Spinal cord (tissue), 9 donors: ENCODE measurements at regions not wholly inside any gene's neighbourhood (a gene's known extent, or its start where the extent isn't known, plus 50 kb on each side); places are given as distances from the start of the nearest gene placed in this dataset.

ENCODE experiments used
- DNase-seq, 6 donors: peaks; one replicate each; pipeline versions ENCODE4 v3.0.0 to v3.0.0-alpha.2; 2013 to 2015; ENCODE audit warnings: low spot score in 6 of 6, low read depth in 4 of 6
- H3K27ac ChIP-seq: one replicate; pipeline ENCODE4 v1.5.1; 2013; ENCODE audit warnings: low read depth, low read length, control low read depth
- H3K27me3 ChIP-seq: one replicate; pipeline ENCODE4 v1.6.1; 2013; ENCODE audit warnings: low read length; ENCODE audit not compliant: control insufficient read depth, insufficient read depth
- H3K36me3 ChIP-seq: one replicate; pipeline ENCODE4 v1.6.1; 2013; ENCODE audit warnings: low read length; ENCODE audit not compliant: control insufficient read depth, insufficient read depth
- H3K4me1 ChIP-seq: one replicate; pipeline ENCODE4 v1.6.1; 2013; ENCODE audit warnings: low read length; ENCODE audit not compliant: control insufficient read depth, insufficient read depth
- H3K4me3 ChIP-seq: one replicate; pipeline ENCODE4 v1.5.1; 2013; ENCODE audit warnings: low read depth, low read length, control low read depth
- H3K9me3 ChIP-seq: one replicate; pipeline ENCODE4 v1.6.1; 2013; ENCODE audit warnings: low read length; ENCODE audit not compliant: control insufficient read depth, insufficient read depth
- WGBS: methylation state at CpG from one replicate; pipeline ENCODE4 v1.1.5; 2013; ENCODE audit warnings: missing lambda C conversion rate; ENCODE audit not compliant: insufficient coverage; 5-methylcytosine and 5-hydroxymethylcytosine counted together
- donor health status: healthy.

DNA sequence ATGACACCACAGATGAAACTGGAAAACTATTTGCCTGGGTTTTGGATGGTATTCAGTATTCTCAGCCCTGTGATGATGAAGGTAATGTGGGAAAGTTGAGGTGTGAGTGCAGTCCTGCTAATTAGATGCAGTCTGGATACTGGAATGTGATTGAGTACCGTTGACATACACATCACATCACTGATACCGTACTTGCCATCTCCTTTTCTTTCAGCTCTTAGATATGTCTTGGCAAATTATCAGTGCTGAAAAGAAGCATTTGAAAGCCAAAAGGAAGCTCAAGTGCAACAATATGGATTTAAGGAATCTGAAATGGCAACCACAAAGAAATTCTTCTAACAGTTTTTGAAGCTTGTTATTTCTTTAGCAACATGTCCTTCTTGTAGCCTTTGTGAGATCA lies 381.4 kb upstream of the TGFBR2 start:
- DNase-seq: no peak
- H3K27ac ChIP-seq: no peak overlapping the region
- no peaks in the 10 kb centered on the region for H3K4me1 ChIP-seq
- H3K9me3 ChIP-seq: peaks cover 6% of the 10 kb centered on the region
- WGBS: no CpG with 5 or more reads among the region's 2 CpGs
- no peaks in the 10 kb centered on the region for H3K36me3 ChIP-seq
- no peaks in the 10 kb centered on the region for H3K27me3 ChIP-seq
- H3K4me3 ChIP-seq: no peak overlapping the region

DNA sequence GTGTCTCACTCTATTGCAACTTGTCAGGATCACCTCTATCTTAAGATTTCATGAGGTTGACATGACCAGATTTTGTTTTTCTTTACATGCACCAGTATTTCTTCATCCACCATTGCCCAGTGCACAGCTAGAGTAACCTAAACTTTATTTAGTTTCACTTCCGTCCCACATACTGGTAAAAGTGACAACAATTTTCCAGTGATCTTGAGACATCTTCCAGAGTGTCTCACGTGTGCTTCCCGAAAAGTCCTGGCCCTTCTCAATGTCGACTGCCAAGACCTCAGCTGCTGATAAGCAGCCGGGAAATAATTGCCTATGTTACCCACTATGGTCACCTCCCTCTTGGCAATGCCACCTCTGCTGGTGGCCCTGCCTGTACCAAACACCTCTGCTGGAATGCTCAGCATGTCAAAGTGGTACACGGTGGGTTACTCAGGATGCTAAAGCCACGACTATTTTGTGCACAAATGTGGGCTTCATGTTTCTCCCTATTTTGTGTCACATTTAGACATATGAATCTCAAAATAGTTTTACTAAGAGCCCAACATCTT lies 379.7 kb upstream of the TGFBR2 start:
- no peak overlapping the region for H3K27ac ChIP-seq
- WGBS: 91% methylated on average over 6 of the region's 7 CpGs

DNA sequence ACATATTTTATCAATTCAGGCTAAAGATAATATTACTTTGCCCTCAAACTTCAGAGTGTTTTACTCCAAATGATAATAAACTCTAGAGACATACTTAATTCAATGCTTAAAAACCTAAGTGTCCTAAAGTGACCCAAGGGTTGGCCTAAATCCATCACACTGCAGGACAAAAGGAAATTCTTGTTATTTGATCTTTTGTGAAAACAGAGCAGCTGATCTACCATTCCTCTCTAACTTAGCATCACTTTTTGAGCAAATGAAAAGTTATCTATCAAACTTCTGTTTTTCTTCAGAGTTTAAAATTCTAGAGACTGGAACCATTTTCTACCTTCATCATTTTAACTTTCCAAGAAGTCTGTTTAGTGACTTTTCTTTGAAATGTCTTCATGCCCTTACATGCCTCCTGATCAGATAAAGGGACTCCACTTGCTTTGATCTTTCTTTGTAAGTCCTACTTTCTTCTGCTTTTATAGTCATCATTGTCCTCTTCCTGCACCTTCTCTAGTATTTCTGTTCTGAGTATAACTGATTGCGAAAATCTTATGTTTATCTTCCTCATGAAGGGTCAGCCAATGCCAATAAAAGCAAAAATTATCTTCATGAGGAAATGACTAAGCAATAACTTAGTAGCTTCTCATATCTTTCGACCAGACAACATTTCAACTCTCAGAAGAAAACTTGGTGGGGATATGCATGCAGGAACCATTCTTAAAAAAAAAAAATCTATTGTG lies 378.7 kb upstream of the TGFBR2 start:
- Histone ChIP-seq H3K27me3 (no peaks in the 10 kb centered on the region), H3K4me1 (no peaks in the 10 kb centered on the region), H3K27ac (no peak overlapping the region), H3K4me3 (no peak overlapping the region), H3K9me3 (peaks cover 6% of the 10 kb centered on the region), H3K36me3 (no peaks in the 10 kb centered on the region)
- peak in 1 of 6 donors; percentile 31 for DNase-seq
- no CpG with 5 or more reads among the region's 2 CpGs for WGBS

More for the DNA sequence above, 379.7 kb upstream of the TGFBR2 start:
- Histone ChIP-seq H3K9me3 (peaks cover 6% of the 10 kb centered on the region), H3K27me3 (no peaks in the 10 kb centered on the region), H3K36me3 (no peaks in the 10 kb centered on the region), H3K4me3 (no peak overlapping the region), H3K4me1 (no peaks in the 10 kb centered on the region)
- DNase-seq: no peak

DNA sequence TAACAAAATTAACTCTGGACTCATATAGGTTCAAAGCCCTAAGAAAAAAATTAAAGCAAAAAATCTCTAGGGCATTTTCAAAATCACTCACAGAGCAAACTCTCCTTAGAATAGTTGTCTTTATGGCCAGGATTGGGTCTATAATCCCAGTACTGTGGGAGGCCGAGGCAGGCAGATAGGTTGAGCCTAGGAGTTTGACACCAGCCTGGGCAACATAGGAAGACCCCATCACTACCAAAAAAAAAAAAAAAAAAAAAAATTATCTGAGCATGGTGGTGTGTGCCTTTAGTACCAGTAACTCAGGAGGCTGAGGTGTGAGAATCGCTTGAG lies 378.1 kb upstream of the TGFBR2 start:
- H3K27ac ChIP-seq: no peak overlapping the region

GRCh38 chr3:30231277-30232141 lies 374.9 kb upstream of the TGFBR2 start:
- H3K9me3 ChIP-seq: no peaks in the 10 kb centered on the region
- no peak overlapping the region for H3K27ac ChIP-seq
- no peaks in the 10 kb centered on the region for H3K27me3 ChIP-seq
- 80% methylated on average over 1 of the region's 3 CpGs for WGBS
- no peak overlapping the region for H3K4me3 ChIP-seq
- H3K4me1 ChIP-seq: no peaks in the 10 kb centered on the region
- DNase-seq: peak in 1 of 6 donors; percentile 49
- H3K36me3 ChIP-seq: no peaks in the 10 kb centered on the region

More for the DNA sequence above, 378.1 kb upstream of the TGFBR2 start:
- Histone ChIP-seq H3K36me3 (no peaks in the 10 kb centered on the region), H3K9me3 (peaks cover 3% of the 10 kb centered on the region), H3K27me3 (no peaks in the 10 kb centered on the region), H3K4me1 (no peaks in the 10 kb centered on the region), H3K4me3 (no peak overlapping the region)
- no CpG with 5 or more reads among the region's 2 CpGs for WGBS
- DNase-seq: no peak

- H3K4me3 ChIP-seq: no peak overlapping the region
Measured at GRCh38 chr3:30232142-30232541, 374.3 kb upstream of the TGFBR2 start.

GRCh38 chr3:30233913-30234646 lies 372.3 kb upstream of the TGFBR2 start:
- WGBS: no CpG with 5 or more reads among the region's 2 CpGs
- H3K36me3 ChIP-seq: no peaks in the 10 kb centered on the region
- no peak for DNase-seq
- H3K4me3 ChIP-seq: no peak overlapping the region
- H3K27me3 ChIP-seq: no peaks in the 10 kb centered on the region
- peaks cover 3% of the 10 kb centered on the region for H3K9me3 ChIP-seq
- H3K4me1 ChIP-seq: no peaks in the 10 kb centered on the region
- no peak overlapping the region for H3K27ac ChIP-seq

More at GRCh38 chr3:30232142-30232541, 374.3 kb upstream of the TGFBR2 start:
- Histone ChIP-seq H3K9me3 (no peaks in the 10 kb centered on the region), H3K27me3 (no peaks in the 10 kb centered on the region), H3K36me3 (no peaks in the 10 kb centered on the region), H3K27ac (no peak overlapping the region), H3K4me1 (no peaks in the 10 kb centered on the region)
- peak in 1 of 6 donors; percentile 21 for DNase-seq
- 83% methylated on average over 1 of the region's 5 CpGs for WGBS

GRCh38 chr3:30236011-30236410 lies 370.4 kb upstream of the TGFBR2 start:
- H3K27ac ChIP-seq: no peak overlapping the region
- no peak for DNase-seq
- WGBS: no CpG with 5 or more reads among the region's 3 CpGs
- H3K4me3 ChIP-seq: no peak overlapping the region
- H3K9me3 ChIP-seq: peaks cover 3% of the 10 kb centered on the region
- H3K27me3 ChIP-seq: no peaks in the 10 kb centered on the region
- no peaks in the 10 kb centered on the region for H3K4me1 ChIP-seq
- H3K36me3 ChIP-seq: no peaks in the 10 kb centered on the region

- H3K4me1 ChIP-seq: no peaks in the 10 kb centered on the region
- 90% methylated on average over 2 of the region's 4 CpGs for WGBS
Measured at GRCh38 chr3:30241721-30242120, 364.7 kb upstream of the TGFBR2 start.

More at GRCh38 chr3:30241721-30242120, 364.7 kb upstream of the TGFBR2 start:
- no peak overlapping the region for H3K4me3 ChIP-seq
- no peaks in the 10 kb centered on the region for H3K27me3 ChIP-seq
- no peak for DNase-seq
- H3K36me3 ChIP-seq: no peaks in the 10 kb centered on the region
- H3K9me3 ChIP-seq: peaks cover 3% of the 10 kb centered on the region
- no peak overlapping the region for H3K27ac ChIP-seq
